ENCODE measurements at regions not wholly inside any gene's neighbourhood (a gene's known extent, or its start where the extent isn't known, plus 50 kb on each side); places are given as distances from the start of the nearest gene placed in this dataset.
A peak's percentile ranks its signal among the peaks of the same experiment; 100 is the strongest.
"Not testable (repeated sequence)": the region's sequence is repeated elsewhere in the genome, so short reads cannot be mapped to it uniquely, and the experiment has no call there.

- DNase-seq (ENCODE audit: extremely low read depth in 1 of 11, low read depth in 9 of 11, low spot score in 4 of 11): no peak
Measured at GRCh38 chr15:38826880-38827279, 262.3 kb upstream of the RASGRP1 start.

GRCh38 chr15:38828031-38828532 is 263.5 kb upstream of the RASGRP1 start:
- no peak for DNase-seq (ENCODE audit: extremely low read depth in 1 of 11, low read depth in 9 of 11, low spot score in 4 of 11)

- no peak for DNase-seq (ENCODE audit: extremely low read depth in 1 of 11, low read depth in 9 of 11, low spot score in 4 of 11)
Measured at GRCh38 chr15:38829086-38829485, 264.5 kb upstream of the RASGRP1 start.

GRCh38 chr15:38842226-38842625 is 277.6 kb upstream of the RASGRP1 start:
- DNase-seq (ENCODE audit: extremely low read depth in 1 of 11, low read depth in 9 of 11, low spot score in 4 of 11): no peak

GRCh38 chr15:38843051-38843501 is 278.5 kb upstream of the RASGRP1 start:
- DNase-seq (ENCODE audit: extremely low read depth in 1 of 11, low read depth in 9 of 11, low spot score in 4 of 11): no peak

- DNase-seq (ENCODE audit: extremely low read depth in 1 of 11, low read depth in 9 of 11, low spot score in 4 of 11): peak in 4 of 11 donors; percentile 15 to 45 (median 43)
Measured at GRCh38 chr15:38843736-38844590, 279.3 kb upstream of the RASGRP1 start.

- DNase-seq (ENCODE audit: extremely low read depth in 1 of 11, low read depth in 9 of 11, low spot score in 4 of 11): no peak
Measured at GRCh38 chr15:38844736-38845135, 280.1 kb upstream of the RASGRP1 start.

- DNase-seq (ENCODE audit: extremely low read depth in 1 of 11, low read depth in 9 of 11, low spot score in 4 of 11): no peak
Measured at GRCh38 chr15:38846346-38846745, 281.7 kb upstream of the RASGRP1 start.

- DNase-seq (ENCODE audit: extremely low read depth in 1 of 11, low read depth in 9 of 11, low spot score in 4 of 11): no peak
Measured at GRCh38 chr15:38847666-38848065, 283.1 kb upstream of the RASGRP1 start.

GRCh38 chr15:38849046-38849445 is 284.4 kb upstream of the RASGRP1 start:
- no peak for DNase-seq (ENCODE audit: extremely low read depth in 1 of 11, low read depth in 9 of 11, low spot score in 4 of 11)

- DNase-seq (ENCODE audit: extremely low read depth in 1 of 11, low read depth in 9 of 11, low spot score in 4 of 11): not testable (repeated sequence)
Measured at GRCh38 chr15:38852188-38852587, 287.6 kb upstream of the RASGRP1 start.

GRCh38 chr15:38853608-38854007 is 289.0 kb upstream of the RASGRP1 start:
- no peak for DNase-seq (ENCODE audit: extremely low read depth in 1 of 11, low read depth in 9 of 11, low spot score in 4 of 11)

- DNase-seq (ENCODE audit: extremely low read depth in 1 of 11, low read depth in 9 of 11, low spot score in 4 of 11): no peak
Measured at GRCh38 chr15:38854506-38854905, 289.9 kb upstream of the RASGRP1 start.

GRCh38 chr15:38857814-38858213 is 293.2 kb upstream of the RASGRP1 start:
- DNase-seq (ENCODE audit: extremely low read depth in 1 of 11, low read depth in 9 of 11, low spot score in 4 of 11): no peak

GRCh38 chr15:38859574-38859973 is 295.0 kb upstream of the RASGRP1 start:
- DNase-seq (ENCODE audit: extremely low read depth in 1 of 11, low read depth in 9 of 11, low spot score in 4 of 11): no peak

GRCh38 chr15:38860253-38860652 is 295.6 kb upstream of the RASGRP1 start:
- no peak for DNase-seq (ENCODE audit: extremely low read depth in 1 of 11, low read depth in 9 of 11, low spot score in 4 of 11)

- no peak for DNase-seq (ENCODE audit: extremely low read depth in 1 of 11, low read depth in 9 of 11, low spot score in 4 of 11)
Measured at GRCh38 chr15:38860674-38861073, 296.1 kb upstream of the RASGRP1 start.

- no peak for DNase-seq (ENCODE audit: extremely low read depth in 1 of 11, low read depth in 9 of 11, low spot score in 4 of 11)
Measured at GRCh38 chr15:38861108-38861507, 296.5 kb upstream of the RASGRP1 start.

GRCh38 chr15:38862099-38862498 is 297.5 kb upstream of the RASGRP1 start:
- no peak for DNase-seq (ENCODE audit: extremely low read depth in 1 of 11, low read depth in 9 of 11, low spot score in 4 of 11)

GRCh38 chr15:38863381-38863780 is 298.8 kb upstream of the RASGRP1 start:
- no peak for DNase-seq (ENCODE audit: extremely low read depth in 1 of 11, low read depth in 9 of 11, low spot score in 4 of 11)

- DNase-seq (ENCODE audit: extremely low read depth in 1 of 11, low read depth in 9 of 11, low spot score in 4 of 11): no peak
Measured at GRCh38 chr15:38864122-38864521, 299.5 kb upstream of the RASGRP1 start.
